Stomach (tissue), 4 donors: ENCODE measurements at regions not wholly inside any gene's neighbourhood (a gene's known extent, or its start where the extent isn't known, plus 50 kb on each side); places are given as distances from the start of the nearest gene placed in this dataset.

Source experiments
- EP300 ChIP-seq: sonication (generic); formaldehyde crosslinking; IDR thresholded peaks from one replicate; pipeline ENCODE4 v1.6.1; 2017; ENCODE audit warnings: antibody characterized with exemption
- POLR2A ChIP-seq, 4 donors: fragments of 450-650 bp; IDR thresholded peaks; one replicate each; pipeline ENCODE4 v1.6.1; 2016; ENCODE audit warnings: antibody characterized with exemption in 4 of 4, control low read depth in 2 of 4, mild to moderate bottlenecking in 1 of 4, moderate library complexity in 1 of 4

GRCh38 chr7:132065193-132065988 lies 509.0 kb upstream of the PODXL start:
- TF ChIP-seq POLR2A (IDR thresholded peaks at IDR 0.05) (no peak), EP300 (no peak)
